ENCODE measurements at regions not wholly inside any gene's neighbourhood (a gene's known extent, or its start where the extent isn't known, plus 50 kb on each side); places are given as distances from the start of the nearest gene placed in this dataset.
"Not testable (repeated sequence)": the region's sequence is repeated elsewhere in the genome, so short reads cannot be mapped to it uniquely, and the experiment has no call there.

DNA sequence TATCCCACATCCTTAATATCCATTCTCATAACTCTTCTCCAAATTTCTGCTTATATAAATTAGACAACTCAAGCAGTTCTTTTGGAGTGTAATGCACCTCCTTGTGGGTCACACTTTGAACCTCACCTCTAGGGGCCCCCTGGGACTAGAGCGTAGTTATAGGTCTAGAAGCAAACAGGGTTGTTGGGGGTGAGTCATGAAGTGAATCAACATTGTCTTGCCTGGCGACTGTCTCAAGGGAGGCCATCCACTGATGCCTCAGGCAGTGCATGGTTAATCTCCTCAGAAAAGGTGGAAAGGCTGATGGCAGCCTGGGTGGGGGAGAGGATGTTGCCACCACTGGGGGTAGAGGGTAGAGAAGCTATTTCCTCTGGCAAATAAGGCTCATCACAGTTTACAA, 129.1 kb downstream of the TNFRSF21 start:
- peak; percentile 90 for DNase-seq

DNA sequence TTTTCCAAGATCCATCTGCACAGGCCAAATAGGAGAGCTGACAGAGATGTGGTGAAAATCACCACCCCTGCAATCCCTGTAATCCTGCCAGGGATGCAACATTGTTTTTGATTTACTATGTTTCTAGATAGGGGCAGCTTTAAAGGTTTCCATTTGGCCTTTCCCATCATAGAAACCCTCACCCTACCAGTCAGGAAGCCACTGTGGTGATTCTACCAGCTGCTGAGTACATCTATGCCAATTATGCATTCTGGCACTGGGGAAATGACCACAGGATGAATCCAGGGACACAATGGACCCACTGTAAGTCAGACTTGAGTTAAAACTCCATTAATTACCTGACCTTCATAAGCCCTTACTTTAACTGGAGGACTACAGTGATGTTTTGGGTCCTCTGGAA, 130.4 kb downstream of the TNFRSF21 start:
- no peak for DNase-seq

DNA sequence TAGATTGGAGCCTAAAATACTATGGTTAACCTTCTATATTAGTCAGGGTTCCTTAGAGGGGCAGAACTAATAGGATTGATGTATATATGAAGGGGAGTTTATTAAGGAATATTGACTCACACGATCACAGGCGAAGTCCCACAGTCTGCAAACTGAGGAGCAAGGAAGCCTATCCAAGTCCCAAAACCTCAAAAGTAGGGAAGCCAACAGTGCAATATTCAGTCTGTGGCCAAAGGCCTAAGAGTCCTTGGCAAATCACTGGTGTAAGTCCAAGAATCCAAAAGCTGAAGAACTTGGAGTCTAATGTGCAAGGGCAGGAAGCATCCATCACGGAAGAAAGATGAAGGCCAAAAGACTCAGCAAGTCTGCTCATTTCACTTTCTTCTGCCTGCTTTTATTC, 133.5 kb upstream of the ADGRF1 start:
- DNase-seq, result no peak

DNA sequence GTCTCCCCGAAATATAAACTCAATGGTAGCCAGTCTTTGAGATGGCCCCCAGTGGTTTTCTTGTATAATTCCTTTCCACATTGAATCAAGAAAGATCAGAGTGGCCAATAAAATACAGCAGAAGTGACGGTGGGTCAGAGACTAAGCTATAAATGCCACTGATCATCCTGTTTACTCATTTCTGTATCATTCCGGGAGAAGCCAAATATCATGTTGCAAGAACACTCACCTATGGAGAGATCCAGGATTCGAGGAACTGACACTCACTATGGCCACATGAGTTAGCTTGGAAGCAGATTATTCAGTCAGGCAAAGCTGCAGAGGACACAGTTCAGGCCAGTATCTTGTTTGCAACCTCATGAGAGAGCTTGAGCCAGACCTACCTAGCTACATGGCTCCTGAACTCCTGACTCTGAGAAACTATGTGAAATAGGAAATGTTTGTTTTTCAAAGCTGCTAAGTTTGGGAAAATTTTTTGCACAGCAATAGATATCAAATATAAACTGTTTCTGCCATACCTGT, 132.4 kb upstream of the ADGRF1 start:
- DNase-seq, result no peak

DNA sequence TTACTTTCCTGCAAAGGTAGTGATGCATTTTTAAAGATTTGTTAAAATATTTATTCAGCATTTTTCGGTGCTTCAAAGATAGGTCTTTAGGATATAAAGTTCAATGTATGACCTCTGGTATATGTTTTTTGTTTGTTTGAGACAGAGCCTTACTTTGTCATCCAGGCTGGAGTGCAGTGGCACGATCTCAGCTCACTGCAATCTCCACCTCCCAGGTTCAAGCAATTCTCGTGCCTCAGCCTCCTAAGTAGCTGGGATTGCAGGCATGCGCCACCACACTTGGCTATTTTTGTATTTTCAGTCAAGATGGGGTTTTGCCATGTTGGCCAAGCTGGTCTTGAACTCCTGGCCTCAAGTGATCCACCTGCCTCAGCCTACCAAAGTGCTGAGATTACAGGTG, 131.9 kb upstream of the ADGRF1 start:
- DNase-seq, result not testable (repeated sequence)

DNA sequence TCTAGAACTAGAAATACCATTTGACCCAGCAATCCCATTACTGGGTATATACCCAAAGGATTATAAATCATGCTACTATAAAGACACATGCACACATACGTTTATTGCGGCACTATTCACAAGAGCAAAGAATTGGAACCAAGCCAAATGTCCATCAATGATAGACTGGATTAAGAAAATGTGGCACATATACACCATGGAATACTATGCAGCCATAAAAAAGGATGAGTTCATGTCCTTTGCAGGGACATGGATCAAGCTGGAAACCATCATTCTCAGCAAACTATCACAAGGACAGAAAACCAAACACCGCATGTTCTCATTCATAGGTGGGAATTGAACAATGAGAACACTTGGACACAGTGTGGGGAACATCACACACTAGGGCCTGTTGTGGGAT, 131.0 kb upstream of the ADGRF1 start:
- not testable (repeated sequence) for DNase-seq

DNA sequence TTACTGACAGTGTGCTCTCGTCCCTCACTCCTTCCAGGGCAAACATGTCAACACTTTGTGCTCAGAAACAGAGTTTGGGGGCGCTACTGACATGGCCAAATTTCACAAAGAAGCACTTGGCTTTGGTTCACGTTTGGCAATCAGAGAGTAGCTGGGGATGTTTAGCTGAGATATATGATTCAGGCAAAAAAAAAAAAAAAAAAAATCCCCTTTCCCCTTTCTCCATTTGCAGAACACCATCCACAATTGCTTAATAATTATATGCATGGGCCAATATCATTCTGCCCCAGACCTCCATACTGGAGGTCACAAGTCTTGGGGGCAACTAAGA, 128.4 kb upstream of the ADGRF1 start:
- no peak for DNase-seq

DNA sequence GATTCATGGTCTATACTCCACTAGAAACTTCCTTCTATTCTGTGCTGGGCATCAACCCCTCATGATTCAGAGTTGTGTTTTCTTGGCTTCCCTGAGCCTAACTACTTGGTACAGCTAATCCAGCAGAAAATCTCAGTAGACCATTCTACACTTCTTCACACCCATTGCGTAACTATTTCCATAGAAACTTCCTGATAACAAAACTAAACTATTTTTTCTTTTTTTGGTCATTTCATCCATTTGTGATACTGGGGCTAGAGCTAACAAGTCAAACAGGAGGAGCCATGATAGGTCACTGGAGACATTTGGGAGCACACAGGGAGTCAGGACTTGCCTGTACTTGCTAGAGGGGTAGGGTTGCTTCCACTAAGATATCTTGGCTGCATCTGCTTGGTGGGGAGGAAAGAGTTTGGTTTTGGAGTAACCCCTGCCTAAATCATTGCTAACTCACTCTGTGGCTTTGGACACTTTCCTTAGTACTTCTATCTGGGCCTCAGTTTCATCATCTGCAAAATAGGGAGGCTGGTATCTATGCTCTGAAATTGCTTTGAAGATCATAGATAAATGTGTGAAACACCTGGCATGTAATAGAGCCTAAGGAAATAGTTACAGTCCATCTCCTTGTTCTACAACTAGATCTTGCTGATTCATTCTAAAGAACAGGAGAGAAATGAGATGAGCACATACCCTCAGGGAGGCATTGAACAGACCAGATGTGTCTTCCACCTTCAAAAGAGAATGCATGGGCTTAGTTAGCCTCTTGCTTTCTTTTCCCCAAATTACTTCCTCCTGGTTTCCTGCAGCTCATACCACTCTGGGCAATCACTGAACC, 127.9 kb upstream of the ADGRF1 start:
- no peak for DNase-seq

DNA sequence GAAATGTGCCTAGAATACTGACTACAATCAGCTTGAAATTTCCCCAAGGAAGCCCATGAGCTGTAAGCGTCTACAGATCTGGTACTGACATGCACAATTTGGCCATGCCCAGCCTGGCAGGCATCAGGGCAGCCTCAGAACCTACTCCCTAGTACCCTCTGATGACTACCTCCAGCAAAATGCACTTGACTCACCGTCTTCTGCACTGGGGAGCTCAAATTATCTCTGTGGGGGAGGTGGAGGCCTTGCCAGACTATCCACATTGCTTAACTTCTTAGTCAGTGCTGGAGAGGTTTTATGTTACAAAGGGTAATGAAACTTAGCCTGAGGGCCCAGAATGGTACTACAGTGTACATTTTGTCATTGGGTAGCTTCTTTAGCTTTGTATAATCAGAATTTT, 126.0 kb upstream of the ADGRF1 start:
- peak; percentile 92 for DNase-seq

DNA sequence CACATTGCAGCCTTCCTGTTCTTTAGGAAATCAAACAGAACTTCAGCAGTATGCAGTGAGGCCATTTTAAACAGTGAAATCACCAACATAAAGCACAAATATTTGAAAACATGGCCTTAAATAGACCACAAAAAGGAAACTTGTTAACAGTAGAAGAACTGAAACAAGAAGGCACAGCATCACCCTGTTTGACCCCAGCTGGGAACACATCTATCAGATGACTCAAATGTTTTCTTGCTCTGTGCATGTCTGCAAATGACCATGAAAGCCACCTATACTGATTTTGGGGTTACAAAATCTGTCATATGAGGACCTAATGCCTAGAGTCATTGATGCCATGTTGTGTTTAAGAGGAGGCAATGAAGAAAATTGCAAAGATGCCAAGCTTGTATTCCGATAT, 123.8 kb upstream of the ADGRF1 start:
- DNase-seq, result no peak

DNA sequence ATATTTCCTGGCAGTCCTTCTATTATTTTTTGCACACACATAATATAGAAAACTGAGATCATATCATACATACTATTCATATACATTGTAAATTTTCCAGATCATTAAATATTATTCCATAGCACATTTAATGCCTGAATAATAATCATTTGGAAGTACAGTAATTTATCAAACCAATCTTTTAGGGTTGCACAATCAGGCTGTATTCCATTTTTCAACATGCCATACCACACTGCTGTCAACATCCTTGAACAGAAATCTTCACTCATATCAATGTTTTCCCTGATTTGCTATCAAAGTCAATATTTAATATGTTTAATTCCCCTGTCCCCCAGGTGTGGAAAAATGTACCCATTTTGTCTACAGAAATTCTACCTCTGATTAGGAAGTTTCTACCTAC, 122.7 kb upstream of the ADGRF1 start:
- no peak for DNase-seq

DNA sequence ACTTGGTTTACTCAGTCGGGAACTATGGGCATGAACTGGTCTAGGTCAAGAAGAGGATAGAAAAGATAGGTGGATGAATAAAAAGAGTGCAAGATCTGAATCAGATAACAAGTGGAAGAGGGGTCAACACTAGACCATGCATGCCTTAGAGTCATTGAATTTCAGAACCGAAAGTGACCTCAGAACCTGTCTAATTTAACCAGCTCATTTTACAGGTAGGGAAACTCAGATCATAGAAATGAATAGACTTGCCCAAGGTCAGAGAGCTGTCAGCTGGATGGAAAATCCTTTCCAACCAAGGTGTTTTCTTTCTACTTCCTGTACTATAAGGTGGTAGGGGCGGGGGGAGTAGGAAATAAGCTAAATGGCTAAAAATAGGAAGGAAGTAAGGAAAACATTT, 121.4 kb upstream of the ADGRF1 start:
- DNase-seq, result no peak

DNA sequence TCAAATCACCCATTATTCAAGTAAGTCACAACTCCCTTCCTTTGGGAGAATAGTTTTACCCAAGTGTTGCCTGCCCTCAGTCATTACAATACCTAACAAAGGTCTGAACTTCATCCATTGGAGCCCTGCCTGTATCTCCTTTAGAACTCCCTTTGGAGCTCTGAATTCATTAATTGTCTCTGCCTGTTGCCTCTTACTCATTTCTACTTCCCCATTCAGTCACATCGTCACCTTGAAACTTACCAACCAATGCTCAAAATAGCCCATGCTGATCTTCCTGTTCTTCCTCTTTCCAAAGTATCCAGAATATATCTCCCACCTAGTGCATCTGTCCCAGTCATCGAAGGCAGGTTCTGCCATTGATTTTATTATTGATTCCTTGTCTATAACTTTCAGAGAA, 120.7 kb upstream of the ADGRF1 start:
- no peak for DNase-seq

DNA sequence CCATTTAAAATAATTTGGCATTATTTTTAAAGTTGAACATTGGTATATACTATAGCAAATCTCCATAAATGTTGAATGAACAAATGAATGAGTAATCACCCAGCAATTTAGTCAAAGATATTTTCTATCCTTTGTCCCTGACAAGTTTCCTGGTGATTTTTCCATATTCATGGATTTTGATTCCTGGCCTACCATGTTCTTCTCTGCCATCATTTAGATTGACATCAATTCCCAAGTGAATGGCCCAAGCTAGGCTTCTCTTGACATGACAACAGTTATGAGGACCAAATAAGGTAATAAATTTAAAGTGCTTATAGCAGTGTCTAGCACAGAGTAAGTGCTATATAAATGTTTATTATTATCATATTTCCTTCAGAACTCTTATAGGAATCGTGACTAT, 120.1 kb upstream of the ADGRF1 start:
- no peak for DNase-seq

DNA sequence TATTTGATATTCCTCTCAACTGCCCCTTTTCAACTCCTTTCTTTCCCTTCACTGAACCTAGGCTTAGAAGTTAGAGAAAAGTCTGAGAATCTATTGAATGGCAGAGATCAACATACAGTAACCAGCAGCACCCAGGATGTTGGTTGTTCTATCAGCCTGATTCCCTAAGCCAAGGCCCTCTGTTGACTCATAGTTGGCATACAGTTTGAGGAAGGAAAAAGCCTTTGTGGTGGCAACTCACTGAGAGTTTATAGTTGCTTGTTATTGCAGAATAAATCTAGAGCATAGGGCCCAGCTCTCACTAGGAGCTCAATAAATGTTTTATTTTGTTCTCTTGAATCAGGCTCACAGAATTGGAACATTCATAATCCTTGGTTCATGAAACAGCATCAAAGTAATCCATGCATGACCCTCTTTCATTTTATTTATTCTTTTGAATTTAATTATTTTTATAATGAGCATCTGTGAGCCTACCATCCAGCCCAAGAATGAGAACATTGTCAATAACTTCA, 119.1 kb upstream of the ADGRF1 start:
- no peak for DNase-seq

DNA sequence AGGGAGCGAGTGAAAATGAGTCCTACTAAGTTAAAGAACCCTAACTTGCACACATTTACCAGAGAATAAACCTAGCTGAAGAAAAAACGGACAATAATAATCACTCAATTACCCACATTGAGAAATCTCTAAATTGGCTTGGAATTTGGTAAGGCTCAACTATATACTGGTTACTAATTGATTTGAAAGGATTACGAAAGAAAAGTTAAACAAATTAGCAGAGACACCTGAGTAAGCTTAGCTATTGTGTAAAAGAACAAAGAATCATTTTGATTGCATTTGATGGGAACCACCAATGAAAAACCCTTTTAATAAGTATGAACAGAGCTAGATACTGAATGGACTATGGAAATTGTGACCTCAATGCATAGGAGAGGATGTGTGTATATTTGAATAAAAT, 118.6 kb upstream of the ADGRF1 start:
- DNase-seq, result no peak

DNA sequence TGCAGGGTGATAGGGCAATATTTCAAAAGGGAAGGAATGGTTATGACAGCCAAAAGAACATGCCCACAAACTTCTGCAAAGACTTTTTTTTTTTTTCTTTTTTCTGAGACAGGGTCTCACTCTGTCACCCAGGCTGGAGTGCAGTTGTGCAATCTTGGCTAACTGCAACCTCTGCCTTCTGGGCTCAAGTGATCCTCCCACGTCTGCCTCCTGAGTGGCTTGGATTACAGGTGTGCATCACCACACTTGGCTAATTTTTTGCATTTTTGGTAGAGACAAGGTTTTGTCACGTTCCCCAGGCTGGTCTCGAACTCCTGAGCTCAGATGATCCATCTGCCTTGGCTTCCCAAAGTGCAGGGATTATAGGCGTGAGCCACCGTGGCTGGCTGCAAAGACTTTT, 117.6 kb upstream of the ADGRF1 start:
- no peak for DNase-seq

DNA sequence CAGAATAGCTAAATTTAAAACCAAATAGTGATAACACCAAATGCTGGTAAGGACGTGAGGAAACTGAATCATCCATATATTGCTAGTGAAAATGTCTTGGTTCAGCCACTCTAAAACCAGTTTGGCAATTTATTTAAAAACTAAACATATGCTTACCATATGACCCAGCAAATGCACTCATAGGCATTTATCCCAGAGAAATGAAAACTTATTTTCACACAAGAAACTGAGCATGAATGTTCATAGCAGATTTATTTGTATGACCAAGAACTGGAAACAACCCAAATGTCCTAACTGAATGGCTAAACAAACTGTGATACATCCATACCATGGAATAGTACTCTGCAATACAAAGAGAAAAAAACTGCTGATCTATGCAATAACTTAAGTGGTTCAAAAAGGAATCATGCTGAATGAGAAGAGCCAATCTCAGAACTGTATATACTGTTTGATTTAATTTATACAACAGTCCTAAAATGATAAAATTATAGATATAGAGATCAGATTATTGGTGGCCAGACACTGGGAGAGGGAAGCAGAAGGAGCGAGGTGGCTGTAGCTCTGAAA, 115.6 kb upstream of the ADGRF1 start:
- DNase-seq, result no peak

DNA sequence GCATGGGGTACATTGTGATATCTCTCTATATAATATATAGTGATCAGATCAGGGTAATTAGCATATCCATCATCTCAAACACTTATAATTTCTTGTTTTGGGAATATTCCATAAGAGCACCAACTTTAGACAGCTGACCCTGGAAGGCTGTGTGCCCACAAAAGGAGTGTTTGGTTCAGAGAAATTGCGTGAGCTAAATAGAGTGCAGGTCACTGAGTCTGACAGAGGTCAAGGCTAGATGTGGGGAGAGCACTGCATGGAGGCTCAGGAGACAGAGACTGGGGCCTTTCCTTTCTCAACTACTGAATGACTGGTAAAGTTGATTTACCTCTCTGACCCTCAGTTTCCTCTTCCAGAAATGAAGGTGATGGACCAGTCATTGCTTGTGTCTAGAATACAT, 114.9 kb upstream of the ADGRF1 start:
- DNase-seq, result no peak

DNA sequence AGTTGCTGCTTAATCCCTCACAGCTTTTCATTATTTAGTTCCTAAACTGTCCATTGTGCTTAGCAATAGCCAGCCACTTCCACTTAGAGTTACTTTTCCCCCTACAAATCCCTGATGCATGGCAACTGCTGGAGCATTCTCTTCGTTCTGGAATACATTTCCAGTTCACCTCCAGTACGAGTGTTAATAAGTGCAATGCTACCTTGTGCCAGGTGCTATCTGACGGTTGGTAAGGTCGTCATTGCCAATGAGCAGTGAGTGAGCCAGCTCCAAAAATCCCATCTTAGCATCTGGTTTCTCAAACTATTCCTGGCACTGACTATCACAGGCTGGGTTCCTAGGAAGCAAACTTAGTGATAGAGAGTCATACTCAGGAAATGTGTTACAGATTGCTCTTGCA, 114.1 kb upstream of the ADGRF1 start:
- DNase-seq, result no peak

DNA sequence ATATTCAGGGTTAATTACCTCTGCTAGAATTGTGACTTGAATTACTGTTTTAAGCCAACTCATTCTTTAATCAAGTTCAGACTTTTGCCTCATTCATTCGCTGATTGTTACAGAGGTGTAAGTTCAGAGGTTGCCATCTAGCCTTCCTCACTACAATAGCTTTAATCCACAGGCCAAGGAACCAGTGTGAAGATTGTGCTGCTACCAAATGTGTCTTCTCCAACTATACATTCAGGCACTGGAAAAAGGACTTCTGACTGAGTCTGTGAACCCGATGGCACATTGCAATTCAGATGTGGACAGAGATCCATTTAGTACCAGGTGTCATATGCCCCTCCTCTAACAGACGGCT, 111.2 kb upstream of the ADGRF1 start:
- DNase-seq, result no peak

DNA sequence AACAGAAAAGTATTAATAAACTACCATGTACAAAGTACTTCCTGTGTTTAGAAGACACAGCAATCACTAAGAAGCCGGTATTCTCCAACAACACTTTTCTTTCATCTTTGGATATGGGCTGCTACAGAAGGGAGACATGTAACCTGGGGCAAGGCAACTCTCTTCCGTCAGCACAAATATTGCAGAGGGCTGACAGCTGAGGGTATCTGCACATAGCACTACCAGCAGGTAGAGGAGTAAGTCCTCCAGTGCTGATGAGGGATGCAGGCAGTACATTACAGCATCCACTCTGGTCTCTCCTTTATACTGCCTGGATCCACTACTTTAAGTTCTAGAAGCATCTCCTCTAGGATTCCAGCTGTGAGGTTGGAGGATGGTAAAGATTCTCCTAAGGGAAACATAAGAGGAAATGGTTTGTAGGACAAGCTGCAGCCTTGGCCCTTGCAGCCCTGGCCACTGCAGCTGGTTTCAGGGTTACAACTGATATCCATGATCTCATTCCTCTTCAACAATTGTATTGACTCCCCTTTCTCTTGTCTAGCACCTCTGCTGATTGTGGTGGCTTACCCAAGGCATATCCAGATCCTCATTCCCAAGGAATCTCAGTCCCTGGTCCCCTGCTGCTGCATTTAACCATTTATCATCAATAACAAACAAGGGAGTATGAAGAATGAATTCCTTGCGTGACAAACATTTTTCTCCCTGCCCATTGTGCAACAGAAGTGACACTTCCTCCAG, 110.7 kb upstream of the ADGRF1 start:
- no peak for DNase-seq

DNA sequence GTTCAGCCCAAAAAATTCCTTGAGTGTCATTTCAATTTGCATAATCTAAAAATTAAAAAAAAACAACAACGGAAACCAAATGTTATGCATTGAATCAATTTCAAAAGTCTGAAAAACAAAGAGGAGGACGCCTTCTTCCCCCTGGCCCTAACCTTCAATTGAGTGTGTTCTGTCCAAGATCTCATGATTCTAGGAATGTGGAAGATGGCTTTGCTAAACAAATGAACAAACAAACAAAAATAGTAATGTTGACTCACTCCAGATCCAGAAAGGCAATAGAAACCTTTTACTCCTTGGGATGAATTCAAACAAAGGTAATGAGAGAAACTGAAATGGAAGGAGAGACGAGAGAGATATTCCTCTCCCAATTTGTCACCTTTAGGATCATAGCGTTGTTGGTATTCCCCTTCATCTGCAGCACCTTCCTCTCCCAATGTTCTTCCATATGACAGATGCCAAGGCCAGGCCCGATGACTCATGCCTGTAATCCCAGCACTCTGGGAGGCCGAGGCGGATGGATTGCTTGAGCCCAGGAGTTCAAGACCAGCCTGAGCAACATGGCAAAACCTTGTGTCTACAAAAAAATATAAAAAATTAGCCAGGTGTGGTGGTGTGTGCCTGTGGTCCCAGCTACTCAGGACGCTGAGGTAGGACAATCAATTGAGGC, 109.2 kb upstream of the ADGRF1 start:
- no peak for DNase-seq
